Testis (tissue), 2 donors: ENCODE measurements at regions not wholly inside any gene's neighbourhood (a gene's known extent, or its start where the extent isn't known, plus 50 kb on each side); places are given as distances from the start of the nearest gene placed in this dataset.
A peak's percentile ranks its signal among the peaks of the same experiment; 100 is the strongest.

ENCODE experiments used
- DNase-seq: peaks from one replicate; pipeline ENCODE4 v3.0.0-alpha.2; 2019
- H3K27ac ChIP-seq, 2 donors: fragments of 200-600 bp; sonication (generic); one replicate each; pipeline ENCODE4 v1.5.1; 2019
- H3K27me3 ChIP-seq: fragments of 200-600 bp; sonication (generic); one replicate; pipeline ENCODE4 v1.5.1; 2019
- H3K36me3 ChIP-seq: fragments of 200-600 bp; sonication (generic); one replicate; pipeline ENCODE4 v1.5.1; 2017; ENCODE audit warnings: low read depth; ENCODE audit errors: missing control alignments
- H3K4me1 ChIP-seq: fragments of 200-600 bp; sonication (generic); one replicate; pipeline ENCODE4 v1.5.1; 2019
- H3K4me3 ChIP-seq, 2 donors: fragments of 200-600 bp; sonication (generic); one replicate each; pipeline ENCODE4 v1.5.1; 2017 to 2019
- H3K9me3 ChIP-seq: fragments of 200-600 bp; sonication (generic); one replicate; pipeline ENCODE4 v1.5.1; 2017
- CTCF ChIP-seq, 3 experiments: fragments of 450-650 bp in 2 of 3; fragments of 200-600 bp in 1 of 3; sonication (generic) in 1 of 3; IDR thresholded peaks; one replicate each; pipeline ENCODE4 v1.5.1; 2016 to 2019; ENCODE audit warnings: antibody characterized with exemption in 3 of 3, mild to moderate bottlenecking in 2 of 3, moderate library complexity in 1 of 3
- POLR2A ChIP-seq: fragments of 450-650 bp; IDR thresholded peaks from one replicate; pipeline ENCODE4 v1.6.1; 2017; ENCODE audit warnings: antibody characterized with exemption, mild to moderate bottlenecking, moderate library complexity
- WGBS, 2 donors: methylation state at CpG; one replicate each; pipeline ENCODE4 v1.1.5; 2018; 5-methylcytosine and 5-hydroxymethylcytosine counted together
- intact Hi-C: fragments of 100-400 bp; cut with DNase I; formaldehyde crosslinking; loops from one replicate; pipeline ENCODE4 v1.15.1; 2023; ENCODE audit warnings: low total_unique reads

GRCh38 chrX:43552703-43553102 is 103.4 kb upstream of the MAOA start:
- Histone ChIP-seq H3K9me3 (no peaks in the 10 kb centered on the region), H3K27ac (no peak overlapping the region), H3K4me1 (no peaks in the 10 kb centered on the region), H3K27me3 (no peaks in the 10 kb centered on the region), H3K36me3 (no peaks in the 10 kb centered on the region), H3K4me3 (no peak overlapping the region)
- 69 to 77% methylated on average over 3 to 4 of the region's 4 CpGs for WGBS, 2 donors
- DNase-seq: no peak
- intact Hi-C loops: no loop called here
- no peak for TF ChIP-seq POLR2A
- no peak for TF ChIP-seq CTCF (IDR thresholded peaks at IDR 0.05)

GRCh38 chrX:43553257-43553656 is 102.8 kb upstream of the MAOA start:
- intact Hi-C loops: no loop called here
- no peak for DNase-seq
- whole genome bisulfite sequencing, 2 donors: 81 to 89% methylated on average over 5 of the region's 5 CpGs

GRCh38 chrX:43556207-43556606 is 99.9 kb upstream of the MAOA start:
- intact Hi-C loops: no loop called here
- no peaks in the 10 kb centered on the region for H3K9me3 ChIP-seq
- DNase-seq: no peak
- no peak overlapping the region for H3K27ac ChIP-seq
- TF ChIP-seq POLR2A: no peak
- no peak for TF ChIP-seq CTCF (IDR thresholded peaks at IDR 0.05)
- no peaks in the 10 kb centered on the region for H3K4me1 ChIP-seq
- no peaks in the 10 kb centered on the region for H3K27me3 ChIP-seq
- WGBS, 2 donors: 56 to 71% methylated on average over 1 of the region's 1 CpG
- no peak overlapping the region for H3K4me3 ChIP-seq
- no peaks in the 10 kb centered on the region for H3K36me3 ChIP-seq

More at GRCh38 chrX:43553257-43553656, 102.8 kb upstream of the MAOA start:
- Histone ChIP-seq H3K9me3 (no peaks in the 10 kb centered on the region), H3K27ac (no peak overlapping the region), H3K4me1 (no peaks in the 10 kb centered on the region), H3K4me3 (no peak overlapping the region), H3K27me3 (no peaks in the 10 kb centered on the region), H3K36me3 (no peaks in the 10 kb centered on the region)
- no peak for TF ChIP-seq CTCF (IDR thresholded peaks at IDR 0.05)
- TF ChIP-seq POLR2A: no peak

- H3K36me3 ChIP-seq: no peaks in the 10 kb centered on the region
- peak; percentile 64 for DNase-seq
- TF ChIP-seq POLR2A (no peak), CTCF (IDR thresholded peaks at IDR 0.05) (peak; percentile 12 to 56 (median 47))
- 21 to 26% methylated on average over 4 of the region's 4 CpGs for WGBS, 2 donors
- no peaks in the 10 kb centered on the region for H3K9me3 ChIP-seq
- no peaks in the 10 kb centered on the region for H3K4me1 ChIP-seq
- intact Hi-C loops: no loop called here
- no peak overlapping the region for H3K27ac ChIP-seq
- H3K4me3 ChIP-seq: no peak overlapping the region
- no peaks in the 10 kb centered on the region for H3K27me3 ChIP-seq
Measured at GRCh38 chrX:43557792-43558191, 98.3 kb upstream of the MAOA start.

- DNase-seq: peak; percentile 38
- H3K4me3 ChIP-seq: no peak overlapping the region
- H3K36me3 ChIP-seq: no peaks in the 10 kb centered on the region
- H3K4me1 ChIP-seq: no peaks in the 10 kb centered on the region
- TF ChIP-seq POLR2A (no peak), CTCF (IDR thresholded peaks at IDR 0.05) (peak in 2 of 3 experiments; percentile 27 to 39)
- WGBS, 2 donors: 50 to 64% methylated on average over 2 of the region's 2 CpGs
- intact Hi-C loops: loop anchor here (5.0 kb wide), 1 partner anchor 198 kb away; no protein-coding TSS in a partner anchor
- H3K27me3 ChIP-seq: no peaks in the 10 kb centered on the region
- H3K9me3 ChIP-seq: no peaks in the 10 kb centered on the region
- H3K27ac ChIP-seq: no peak overlapping the region
Measured at GRCh38 chrX:43559644-43560043, 96.5 kb upstream of the MAOA start.
